H1 (cell line): ENCODE measurements at regions not wholly inside any gene's neighbourhood (a gene's known extent, or its start where the extent isn't known, plus 50 kb on each side); places are given as distances from the start of the nearest gene placed in this dataset.

Experiments
- CTCF ChIA-PET: fragments of 300-600 bp; sonication (Branson Sonifier 250); formaldehyde crosslinking; loops from one replicate; lab custom pipeline; 2021; ENCODE audit not compliant: partially characterized antibody; lab: Charles Lee
- POLR2A ChIA-PET: fragments of 300-600 bp; sonication (Branson Sonifier 250); formaldehyde crosslinking; loops from one replicate; lab custom pipeline; 2021; ENCODE audit warnings: inconsistent platforms; ENCODE audit not compliant: partially characterized antibody; lab: Charles Lee
- DNase-seq, 2 experiments: peaks; one replicate each; pipeline versions ENCODE4 v3.0.0 to v3.0.0-alpha.2; 2010 to 2022; ENCODE audit warnings: low spot score in 2 of 2, low read depth in 1 of 2, mixed read lengths in 1 of 2
- FAIRE-seq: peaks from 2 replicates; lab custom pipeline; 2011; peaks lifted over from hg19 to GRCh38; lab: Jason Lieb, UNC
- H2AFZ ChIP-seq: 2 replicates; pipeline ENCODE4 v1.8.1; 2012; ENCODE audit warnings: low read length, inconsistent platforms
- H2AK5ac ChIP-seq: 2 replicates; pipeline ENCODE4 v1.6.1; 2013; ENCODE audit warnings: low read depth, low read length
- H2BK120ac ChIP-seq: replicated peaks from 2 replicates; pipeline ENCODE3; 2013; ENCODE audit warnings: low read depth, low read length, inconsistent platforms
- H2BK12ac ChIP-seq: 2 replicates; pipeline ENCODE4 v1.6.1; 2013; ENCODE audit warnings: low read depth, low read length
- H2BK15ac ChIP-seq: 2 replicates; pipeline ENCODE4 v1.6.1; 2013; ENCODE audit warnings: low read length
- H2BK20ac ChIP-seq: 2 replicates; pipeline ENCODE4 v1.6.1; 2013; ENCODE audit warnings: low read length
- H2BK5ac ChIP-seq: 2 replicates; pipeline ENCODE4 v1.6.1; 2013; ENCODE audit warnings: low read depth, low read length
- H3K14ac ChIP-seq: 2 replicates; pipeline ENCODE4 v1.6.1; 2013; ENCODE audit warnings: inconsistent platforms; ENCODE audit not compliant: insufficient read length
- H3K18ac ChIP-seq: 2 replicates; pipeline ENCODE4 v1.6.1; 2013; ENCODE audit warnings: low read length; ENCODE audit errors: extremely low read depth
- H3K23ac ChIP-seq: 2 replicates; pipeline ENCODE4 v1.6.1; 2013; ENCODE audit warnings: inconsistent platforms; ENCODE audit not compliant: insufficient read length
- H3K23me2 ChIP-seq: 2 replicates; pipeline ENCODE4 v1.6.1; 2013; ENCODE audit warnings: low read depth, low read length
- H3K27ac ChIP-seq: 2 replicates; pipeline ENCODE4 v1.6.1; 2011; ENCODE audit warnings: low read depth, low read length, inconsistent platforms
- H3K27me3 ChIP-seq, 4 experiments: replicated peaks in 1 of 4; 1 replicate in 1 of 4; 2 replicates in 3 of 4; pipeline versions ENCODE4 v1.6.1 to v1.8.1; 2011 to 2013; ENCODE audit warnings: low read length in 3 of 4, mild to moderate bottlenecking in 3 of 4, inconsistent platforms in 2 of 4, mixed read lengths in 2 of 4, moderate library complexity in 1 of 4; ENCODE audit not compliant: control insufficient read depth in 3 of 4, insufficient read depth in 3 of 4; ENCODE audit errors: extremely low read depth in 1 of 4
- H3K36me3 ChIP-seq, 4 experiments: 2 replicates each; pipeline versions ENCODE4 v1.6.1 to v1.8.1; 2011 to 2013; ENCODE audit warnings: mild to moderate bottlenecking in 4 of 4, low read length in 3 of 4, moderate library complexity in 2 of 4, control low read depth in 1 of 4, inconsistent platforms in 1 of 4; ENCODE audit not compliant: insufficient read depth in 4 of 4, control insufficient read depth in 2 of 4
- H3K4ac ChIP-seq: replicated peaks from 2 replicates; pipeline ENCODE3; 2013; ENCODE audit warnings: low read length, low read depth, mixed read lengths, inconsistent platforms; ENCODE audit not compliant: insufficient read length
- H3K4me1 ChIP-seq, 4 experiments: replicated peaks in 1 of 4; 1 replicate in 1 of 4; 2 replicates in 3 of 4; pipeline versions ENCODE4 v1.6.1 to v1.8.1; 2011 to 2013; ENCODE audit warnings: low read length in 3 of 4, inconsistent platforms in 2 of 4, mixed read lengths in 1 of 4; ENCODE audit not compliant: insufficient read depth in 4 of 4, control insufficient read depth in 3 of 4
- H3K4me2 ChIP-seq, 2 experiments: 2 replicates each; pipeline versions ENCODE4 v1.6.1 to v1.8.1; 2011 to 2013; ENCODE audit warnings: low read depth in 2 of 2, low read length in 2 of 2, control low read depth in 1 of 2, inconsistent platforms in 1 of 2, mild to moderate bottlenecking in 1 of 2; ENCODE audit not compliant: insufficient read depth in 1 of 2
- H3K4me3 ChIP-seq, 4 experiments: fragments of 200-600, 300-600 bp in 1 of 4; sonication (generic), shearing (Covaris generic), sonication (Bioruptor Twin) in 1 of 4; 2 replicates each; pipeline versions ENCODE4 v1.5.1 to v1.8.1; 2011 to 2016; ENCODE audit warnings: low read length in 4 of 4, low read depth in 3 of 4, control low read depth in 2 of 4, inconsistent platforms in 2 of 4, mild to moderate bottlenecking in 2 of 4, mixed read lengths in 1 of 4, moderate library complexity in 1 of 4; ENCODE audit not compliant: insufficient read depth in 2 of 4; ENCODE audit errors: extremely low read depth in 1 of 4
- H3K56ac ChIP-seq: replicated peaks from 2 replicates; pipeline ENCODE3; 2013; ENCODE audit warnings: low read depth, mild to moderate bottlenecking, mixed read lengths, low read length, inconsistent platforms; ENCODE audit not compliant: insufficient read length
- H3K79me1 ChIP-seq: 2 replicates; pipeline ENCODE4 v1.6.1; 2013; ENCODE audit warnings: low read depth, low read length, control low read depth
- H3K79me2 ChIP-seq, 2 experiments: 2 replicates each; pipeline versions ENCODE4 v1.6.1 to v1.8.1; 2012 to 2013; ENCODE audit warnings: low read length in 2 of 2, mild to moderate bottlenecking in 2 of 2, inconsistent platforms in 1 of 2; ENCODE audit not compliant: insufficient read depth in 2 of 2, control insufficient read depth in 1 of 2
- H3K9ac ChIP-seq, 4 experiments: replicated peaks in 1 of 4; 1 replicate in 1 of 4; 2 replicates in 3 of 4; pipeline versions ENCODE4 v1.6.1 to v1.8.1; 2011 to 2013; ENCODE audit warnings: low read depth in 3 of 4, low read length in 3 of 4, control low read depth in 2 of 4, mild to moderate bottlenecking in 2 of 4, moderate library complexity in 2 of 4, inconsistent platforms in 1 of 4; ENCODE audit errors: extremely low read depth in 1 of 4
- H3K9me3 ChIP-seq, 2 experiments: 2 replicates each; pipeline versions ENCODE4 v1.6.1 to v1.8.1; 2012 to 2013; ENCODE audit warnings: mild to moderate bottlenecking in 2 of 2, moderate library complexity in 2 of 2, control low read depth in 1 of 2, inconsistent platforms in 1 of 2, low read depth in 1 of 2, low read length in 1 of 2, mixed read lengths in 1 of 2; ENCODE audit not compliant: insufficient read depth in 2 of 2
- H4K20me1 ChIP-seq, 2 experiments: replicated peaks in 1 of 2; 2 replicates each; pipeline versions ENCODE3 to v1.8.1; 2011 to 2013; ENCODE audit warnings: inconsistent platforms in 2 of 2, low read length in 2 of 2, mild to moderate bottlenecking in 1 of 2; ENCODE audit not compliant: insufficient read depth in 2 of 2, control insufficient read depth in 1 of 2
- H4K5ac ChIP-seq: 2 replicates; pipeline ENCODE4 v1.6.1; 2013; ENCODE audit warnings: low read length, low read depth, mixed read lengths, inconsistent platforms; ENCODE audit not compliant: insufficient read length
- H4K8ac ChIP-seq: 2 replicates; pipeline ENCODE4 v1.8.0; 2013; ENCODE audit warnings: mild to moderate bottlenecking, moderate library complexity, low read length, inconsistent platforms; ENCODE audit not compliant: insufficient read depth; ENCODE audit errors: extremely low read depth
- H4K91ac ChIP-seq: replicated peaks from 2 replicates; pipeline ENCODE3; 2013; ENCODE audit warnings: low read length, mixed read lengths, inconsistent platforms; ENCODE audit not compliant: insufficient read length
- BRCA1 ChIP-seq: IDR thresholded peaks from 2 replicates; pipeline ENCODE4 v1.6.1; 2012; ENCODE audit warnings: low read depth, low read length, improper control_type of control experiment
- CREB1 ChIP-seq: IDR thresholded peaks from 2 replicates; pipeline ENCODE4 v1.6.1; 2012; ENCODE audit warnings: inconsistent platforms
- KDM1A ChIP-seq: fragments of 200-600, 300-600 bp; sonication (generic); IDR thresholded peaks from 2 replicates; pipeline ENCODE4 v1.7.1; 2016; ENCODE audit warnings: mild to moderate bottlenecking, low read length, borderline replicate concordance
- KDM4A ChIP-seq: IDR thresholded peaks from one replicate; pipeline ENCODE4 v1.7.1; 2012; ENCODE audit warnings: low read depth, mild to moderate bottlenecking, moderate library complexity, low read length, inconsistent platforms; ENCODE audit not compliant: severe bottlenecking
- KDM5A ChIP-seq: fragments of 200-600 bp; IDR thresholded peaks from 2 replicates; pipeline ENCODE4 v1.7.1; 2012; ENCODE audit warnings: mild to moderate bottlenecking, low read length, inconsistent platforms, mixed read lengths
- RFX5 ChIP-seq: IDR thresholded peaks from 2 replicates; pipeline ENCODE4 v1.6.1; 2011; ENCODE audit warnings: low read depth, low read length, improper control_type of control experiment, borderline replicate concordance
- SIN3A ChIP-seq, 2 experiments: IDR thresholded peaks in 1 of 2; conservative IDR thresholded peaks in 1 of 2; 2 replicates each; pipeline ENCODE4 v1.6.1; 2011 to 2012; ENCODE audit warnings: low read length in 2 of 2, improper control_type of control experiment in 1 of 2, low read depth in 1 of 2, mild to moderate bottlenecking in 1 of 2
- SP4 ChIP-seq: IDR thresholded peaks from 2 replicates; pipeline ENCODE4 v1.6.1; 2012; ENCODE audit warnings: low read length, inconsistent platforms
- TAF1 ChIP-seq: IDR thresholded peaks from 2 replicates; pipeline ENCODE4 v1.6.1; 2011; ENCODE audit warnings: mild to moderate bottlenecking, low read depth, low read length
- WGBS, 2 experiments: shearing (Covaris generic) in 1 of 2; methylation state at CpG; one replicate each; pipeline versions ENCODE4 v1.1.6 to v1.1.7; 2013 to 2015; ENCODE audit warnings: low lambda C conversion rate in 2 of 2, mixed read lengths in 2 of 2, inconsistent platforms in 1 of 2, low coverage in 1 of 2, missing lambda C conversion rate in 1 of 2; ENCODE audit not compliant: insufficient replicate concordance in 2 of 2, insufficient coverage in 1 of 2, insufficient read length in 1 of 2; ENCODE audit errors: extremely low coverage in 1 of 2, missing lambda C conversion rate in 1 of 2; 5-methylcytosine and 5-hydroxymethylcytosine counted together
- TF ChIP-seq, protein P1 (sequence below): IDR thresholded peaks from 2 replicates; pipeline ENCODE4 v1.6.1; 2011; ENCODE audit warnings: low read depth, mild to moderate bottlenecking, low read length; ENCODE audit not compliant: insufficient read depth

DNA sequence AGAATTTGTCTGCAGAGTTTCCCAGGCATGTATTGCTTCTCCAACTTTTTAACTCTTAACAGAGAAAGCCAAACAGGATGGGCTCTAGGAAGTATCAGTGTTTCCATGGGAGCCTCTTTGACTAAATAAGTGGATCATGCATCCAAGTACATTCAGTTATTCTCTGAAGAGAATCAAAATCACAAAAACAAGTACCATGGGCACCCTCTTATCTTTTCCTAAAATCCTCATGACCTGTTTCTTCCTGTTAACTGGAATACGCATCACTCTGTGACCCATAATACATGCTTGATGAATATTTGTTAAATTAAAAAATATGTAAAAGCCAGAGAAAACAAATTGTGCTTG is 186.9 kb upstream of the MGMT start:
- ChIA-PET POLR2A (no interaction called here), CTCF (no interaction called here)
- Histone ChIP-seq H2BK15ac (no peak overlapping the region), H3K4ac (no peak overlapping the region), H2BK20ac (no peak overlapping the region), H4K8ac (no peak overlapping the region), H2BK120ac (no peak overlapping the region), H3K27me3 (peaks cover 0 to 1% (median 0%) of the 10 kb centered on the region in 4 experiments; a peak in 2 of 7 replicates), H3K79me1 (no peaks in the 10 kb centered on the region), H3K23me2 (no peaks in the 10 kb centered on the region), H3K23ac (no peak overlapping the region), H3K27ac (no peak overlapping the region), H3K18ac (no peak overlapping the region), H3K14ac (no peak overlapping the region), H3K9me3 (no peaks in the 10 kb centered on the region), H3K4me3 (no peak overlapping the region), H3K36me3 (no peaks in the 10 kb centered on the region), H3K9ac (no peak overlapping the region), H4K5ac (no peak overlapping the region), H4K91ac (no peak overlapping the region), H2BK5ac (no peak overlapping the region), H2AFZ (no peak overlapping the region), H3K79me2 (no peaks in the 10 kb centered on the region), H3K4me1 (no peaks in the 10 kb centered on the region), H3K4me2 (no peak overlapping the region), H3K56ac (no peak overlapping the region), H2AK5ac (no peak overlapping the region), H4K20me1 (peaks cover 0 to 1% of the 10 kb centered on the region in 2 experiments), H2BK12ac (no peak overlapping the region)
- WGBS, 2 experiments: 95% methylated on average over 1 of the region's 1 CpG; no CpG with 5 or more reads in 1 of the 2 experiments
- DNase-seq (no peak), FAIRE-seq (no peak)
- no peak for TF ChIP-seq KDM4A
- TF ChIP-seq RFX5: no peak
- TF ChIP-seq TAF1: no peak
- no peak for TF ChIP-seq CREB1
- TF ChIP-seq KDM5A: no peak
- no peak for TF ChIP-seq SIN3A (conservative IDR thresholded peaks at IDR 0.05 in 1 of 2, IDR thresholded peaks at IDR 0.05 in 1 of 2; ENCODE audit: low read depth in 1 of 2, low read length in 2 of 2)
- TF ChIP-seq, protein P1, sequence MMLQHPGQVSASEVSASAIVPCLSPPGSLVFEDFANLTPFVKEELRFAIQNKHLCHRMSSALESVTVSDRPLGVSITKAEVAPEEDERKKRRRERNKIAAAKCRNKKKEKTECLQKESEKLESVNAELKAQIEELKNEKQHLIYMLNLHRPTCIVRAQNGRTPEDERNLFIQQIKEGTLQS: no peak
- no peak for TF ChIP-seq BRCA1
- no peak for TF ChIP-seq SP4
- TF ChIP-seq KDM1A: no peak
